ENCODE measurements at regions not wholly inside any gene's neighbourhood (a gene's known extent, or its start where the extent isn't known, plus 50 kb on each side); places are given as distances from the start of the nearest gene placed in this dataset.

DNA sequence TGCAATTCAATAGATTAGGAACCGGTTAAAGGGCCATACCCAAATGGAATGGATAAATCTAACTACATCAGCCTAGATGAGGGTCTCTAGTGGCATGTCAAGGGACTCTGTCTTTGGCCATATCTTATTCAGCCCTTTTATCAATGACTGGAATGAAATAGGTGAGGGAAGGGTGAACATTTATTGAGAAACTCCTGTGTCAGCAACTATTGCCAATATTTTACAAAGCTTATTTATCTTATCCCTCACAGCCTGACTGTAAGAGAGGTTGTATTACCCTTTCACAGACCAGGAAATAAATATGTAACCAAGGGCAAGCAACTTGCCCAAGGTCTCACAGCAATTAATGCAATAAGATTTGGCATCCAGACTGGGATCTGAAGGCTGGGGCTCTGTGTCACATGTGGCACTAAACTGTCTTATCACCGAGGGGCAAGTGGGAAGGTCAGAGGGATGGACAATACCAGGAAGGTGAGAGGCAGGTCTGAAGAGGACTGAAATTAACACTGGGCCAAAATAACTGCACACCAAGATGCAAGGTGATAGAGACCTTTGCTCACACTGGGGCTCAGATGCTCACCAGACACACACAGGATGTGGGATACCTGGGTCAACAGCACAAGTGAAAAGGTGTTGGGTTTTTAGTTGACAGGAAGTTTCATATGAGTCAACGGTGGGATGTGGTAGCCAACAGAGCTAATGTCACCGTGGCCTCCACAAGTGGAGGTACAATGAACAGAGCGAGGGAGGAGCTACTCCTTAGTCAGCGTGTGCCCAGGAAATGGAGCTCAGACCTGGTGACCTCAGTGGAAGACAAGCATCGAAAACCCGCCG, 261.3 kb downstream of the RPLP1 start:
- TF ChIP-seq POLR2A (IDR thresholded peaks at IDR 0.05) = no peak
- TF ChIP-seq CTCF (IDR thresholded peaks at IDR 0.05) = no peak
- TF ChIP-seq POLR2AphosphoS5 (IDR thresholded peaks at IDR 0.05) = no peak
- no peak for TF ChIP-seq EP300 (IDR thresholded peaks at IDR 0.05; ENCODE audit: low read depth)
